ENCODE measurements at regions not wholly inside any gene's neighbourhood (a gene's known extent, or its start where the extent isn't known, plus 50 kb on each side); places are given as distances from the start of the nearest gene placed in this dataset.

- Histone ChIP-seq H3K36me3 (ENCODE audit: insufficient read depth, insufficient read length, low read length) (no peaks in the 10 kb centered on the region), H3K9ac (ENCODE audit: insufficient read length, low read depth) (no peak overlapping the region), H3K4me3 (ENCODE audit: insufficient read length, low read depth) (no peak overlapping the region), H3K9me3 (ENCODE audit: insufficient read depth, low read length) (no peaks in the 10 kb centered on the region), H3K27me3 (ENCODE audit: insufficient read depth, insufficient read length) (no peaks in the 10 kb centered on the region), H3K4me1 (ENCODE audit: insufficient read depth, insufficient read length) (no peaks in the 10 kb centered on the region)
- TF ChIP-seq ZNF274 (IDR thresholded peaks at IDR 0.05; ENCODE audit: low read depth, low read length) (no peak), YY1 (IDR thresholded peaks at IDR 0.05; ENCODE audit: insufficient read depth, insufficient read length) (no peak), SUZ12 (IDR thresholded peaks at IDR 0.05; ENCODE audit: extremely low read depth, insufficient read depth, insufficient read length) (no peak)
- DNase-seq (ENCODE audit: low read depth, low spot score) = no peak
Observed at GRCh38 chr1:102420034-102420433, 423.3 kb upstream of the OLFM3 start.
